ENCODE measurements at regions not wholly inside any gene's neighbourhood (a gene's known extent, or its start where the extent isn't known, plus 50 kb on each side); places are given as distances from the start of the nearest gene placed in this dataset.

DNA sequence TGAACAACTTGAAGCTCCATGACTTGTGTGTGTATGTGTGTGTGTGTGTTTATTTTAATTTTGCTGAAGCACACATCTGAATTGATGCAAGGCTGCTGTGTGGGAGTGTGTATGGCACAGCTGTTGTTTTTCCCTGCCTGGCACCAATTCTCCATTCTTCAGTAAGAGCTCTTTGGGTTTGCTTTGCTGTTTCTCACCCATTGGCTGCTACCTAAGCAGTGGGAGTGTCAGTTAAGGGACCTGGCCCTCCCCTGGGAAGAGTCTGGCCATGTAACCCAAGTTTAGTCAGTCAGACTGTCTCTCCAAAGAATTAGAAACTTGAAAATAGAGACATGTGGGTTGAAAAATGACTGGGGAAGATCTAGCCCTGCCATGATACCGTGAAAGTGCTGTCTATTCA lies 126.2 kb upstream of the SYNPR start:
- TF ChIP-seq, protein P1, sequence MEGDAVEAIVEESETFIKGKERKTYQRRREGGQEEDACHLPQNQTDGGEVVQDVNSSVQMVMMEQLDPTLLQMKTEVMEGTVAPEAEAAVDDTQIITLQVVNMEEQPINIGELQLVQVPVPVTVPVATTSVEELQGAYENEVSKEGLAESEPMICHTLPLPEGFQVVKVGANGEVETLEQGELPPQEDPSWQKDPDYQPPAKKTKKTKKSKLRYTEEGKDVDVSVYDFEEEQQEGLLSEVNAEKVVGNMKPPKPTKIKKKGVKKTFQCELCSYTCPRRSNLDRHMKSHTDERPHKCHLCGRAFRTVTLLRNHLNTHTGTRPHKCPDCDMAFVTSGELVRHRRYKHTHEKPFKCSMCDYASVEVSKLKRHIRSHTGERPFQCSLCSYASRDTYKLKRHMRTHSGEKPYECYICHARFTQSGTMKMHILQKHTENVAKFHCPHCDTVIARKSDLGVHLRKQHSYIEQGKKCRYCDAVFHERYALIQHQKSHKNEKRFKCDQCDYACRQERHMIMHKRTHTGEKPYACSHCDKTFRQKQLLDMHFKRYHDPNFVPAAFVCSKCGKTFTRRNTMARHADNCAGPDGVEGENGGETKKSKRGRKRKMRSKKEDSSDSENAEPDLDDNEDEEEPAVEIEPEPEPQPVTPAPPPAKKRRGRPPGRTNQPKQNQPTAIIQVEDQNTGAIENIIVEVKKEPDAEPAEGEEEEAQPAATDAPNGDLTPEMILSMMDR (IDR thresholded peaks at IDR 0.05; ENCODE audit: poor library complexity, severe bottlenecking) = no peak
- TF ChIP-seq EZH2 (IDR thresholded peaks at IDR 0.05; ENCODE audit: borderline replicate concordance, insufficient read depth, low read length, poor library complexity, severe bottlenecking) (no peak), RAD21 (conservative IDR thresholded peaks at IDR 0.05) (no peak), REST (IDR thresholded peaks at IDR 0.05; ENCODE audit: borderline replicate concordance) (no peak), EP300 (conservative IDR thresholded peaks at IDR 0.05; ENCODE audit: poor library complexity, severe bottlenecking) (no peak), POLR2AphosphoS5 (IDR thresholded peaks at IDR 0.05) (no peak), TAF1 (IDR thresholded peaks at IDR 0.05; ENCODE audit: low read depth) (no peak), MXI1 (conservative IDR thresholded peaks at IDR 0.05; ENCODE audit: poor library complexity, severe bottlenecking) (no peak), SMC3 (conservative IDR thresholded peaks at IDR 0.05; ENCODE audit: poor library complexity) (no peak)

All from neural cell (in vitro differentiated cells).